HCT116 (cell line): ENCODE measurements at regions not wholly inside any gene's neighbourhood (a gene's known extent, or its start where the extent isn't known, plus 50 kb on each side); places are given as distances from the start of the nearest gene placed in this dataset.

Experiments used
- ATAC-seq: fragments of 200-7000 bp; cut with Tn5 transposase; 2 replicates; pipeline ENCODE4 v1.9.1; 2020; ENCODE audit warnings: mild to moderate bottlenecking, moderate library complexity
- BruUV-seq: library from RNA; stranded (reverse); fragments of 400-500 nt; replicated peaks from 2 replicates; lab custom pipeline; 2021; lab: Mats Ljungman, UMichigan
- CTCF ChIA-PET: fragments of 300-600 bp; sonication (Branson Sonifier 250); formaldehyde crosslinking; loops from one replicate; lab custom pipeline; 2021; ENCODE audit warnings: antibody characterized with exemption; lab: Charles Lee
- POLR2A ChIA-PET: fragments of 300-600, 350-600 bp; sonication (Branson Sonifier 250); formaldehyde crosslinking; loops from one replicate; lab custom pipeline; 2021; ENCODE audit warnings: antibody characterized with exemption; lab: Charles Lee
- RAD21 ChIA-PET, 2 experiments: fragments of 300-600 bp; sonication (Branson Sonifier 250); formaldehyde crosslinking; loops; one replicate each; lab custom pipeline; 2023; ENCODE audit warnings: low total read pairs in 2 of 2; ENCODE audit not compliant: uncharacterized antibody in 2 of 2, unreplicated experiment in 2 of 2, low non-redundant PET in 1 of 2; lab: Charles Lee
- DNase-seq: peaks from one replicate; pipeline ENCODE4 v3.0.0-alpha.2; 2010; ENCODE audit warnings: low read depth, low spot score
- H2AFZ ChIP-seq: fragments of 200-600 bp; shearing (Covaris generic), sonication (generic); 2 replicates; pipeline ENCODE4 v1.6.1; 2017; ENCODE audit warnings: low read depth, mixed run types, mixed read lengths, antibody characterized with exemption, low read length; ENCODE audit not compliant: poor library complexity, severe bottlenecking
- H3K27ac ChIP-seq: 2 replicates; pipeline ENCODE4 v1.5.1; 2012; ENCODE audit warnings: low read depth, low read length
- H3K27me3 ChIP-seq: fragments of 200-600 bp; sonication (generic); 2 replicates; pipeline ENCODE4 v1.6.1; 2016; ENCODE audit warnings: mixed run types, low read length, mixed read lengths; ENCODE audit not compliant: insufficient read depth
- H3K36me3 ChIP-seq, 2 experiments: fragments of 200-500 bp in 1 of 2; fragments of 200-600 bp in 1 of 2; sonication (Bioruptor generic) in 1 of 2; sonication (generic) in 1 of 2; 2 replicates each; pipeline versions ENCODE4 v1.5.1 to v1.6.1; 2014 to 2016; ENCODE audit warnings: low read length in 2 of 2, inconsistent platforms in 1 of 2, mixed read lengths in 1 of 2, mixed run types in 1 of 2; ENCODE audit not compliant: insufficient read depth in 2 of 2, control insufficient read depth in 1 of 2
- H3K4me1 ChIP-seq, 2 experiments: fragments of 200-600 bp in 1 of 2; sonication (generic) in 1 of 2; 2 replicates each; pipeline versions ENCODE4 v1.5.1 to v1.6.1; 2012 to 2017; ENCODE audit warnings: low read length in 2 of 2, inconsistent platforms in 1 of 2, mild to moderate bottlenecking in 1 of 2, mixed read lengths in 1 of 2, mixed run types in 1 of 2, moderate library complexity in 1 of 2; ENCODE audit not compliant: insufficient read depth in 2 of 2, control insufficient read depth in 1 of 2
- H3K4me2 ChIP-seq: fragments of 200-600 bp; sonication (generic); 2 replicates; pipeline ENCODE4 v1.6.1; 2017; ENCODE audit warnings: mixed run types, low read length, mixed read lengths
- H3K4me3 ChIP-seq, 2 experiments: fragments of 200-600 bp in 1 of 2; sonication (generic) in 1 of 2; replicated peaks in 1 of 2; 2 replicates each; pipeline ENCODE4 v1.5.1; 2011 to 2016; ENCODE audit warnings: low read length in 2 of 2, control low read depth in 1 of 2, low read depth in 1 of 2, mild to moderate bottlenecking in 1 of 2, mixed read lengths in 1 of 2, mixed run types in 1 of 2
- H3K79me2 ChIP-seq: fragments of 200-600 bp; sonication (generic); 2 replicates; pipeline ENCODE4 v1.6.1; 2017; ENCODE audit warnings: mild to moderate bottlenecking, mixed run types, low read length, moderate library complexity, mixed read lengths; ENCODE audit not compliant: insufficient read depth
- H3K9ac ChIP-seq: fragments of 200-600 bp; sonication (generic); 2 replicates; pipeline ENCODE4 v1.6.1; 2016; ENCODE audit warnings: low read length, mixed read lengths
- H3K9me2 ChIP-seq: fragments of 200-600 bp; sonication (generic), shearing (Covaris generic); 2 replicates; pipeline ENCODE4 v1.6.1; 2017; ENCODE audit warnings: mixed run types, mild to moderate bottlenecking, moderate library complexity; ENCODE audit not compliant: insufficient read depth
- H3K9me3 ChIP-seq, 2 experiments: fragments of 200-500 bp in 1 of 2; fragments of 200-600 bp in 1 of 2; sonication (Bioruptor generic) in 1 of 2; sonication (generic) in 1 of 2; 2 replicates each; pipeline ENCODE4 v1.6.1; 2014 to 2017; ENCODE audit warnings: low read length in 2 of 2, mixed read lengths in 2 of 2, inconsistent platforms in 1 of 2, low read depth in 1 of 2, mild to moderate bottlenecking in 1 of 2, mixed run types in 1 of 2, moderate library complexity in 1 of 2; ENCODE audit not compliant: control insufficient read depth in 1 of 2, insufficient read depth in 1 of 2
- H4K20me1 ChIP-seq: fragments of 200-600 bp; sonication (generic), shearing (Covaris generic); 2 replicates; pipeline ENCODE4 v1.6.1; 2017; ENCODE audit warnings: mixed run types, mild to moderate bottlenecking, moderate library complexity; ENCODE audit not compliant: insufficient read depth
- CBX3 ChIP-seq: IDR thresholded peaks from 2 replicates; pipeline ENCODE4 v1.6.1; 2012; ENCODE audit warnings: low read depth
- ELF1 ChIP-seq: IDR thresholded peaks from 2 replicates; pipeline ENCODE4 v1.6.1; 2012; ENCODE audit warnings: low read depth, borderline replicate concordance
- EZH2 ChIP-seq: fragments of 200-600 bp; sonication (generic); IDR thresholded peaks from 2 replicates; pipeline ENCODE4 v1.6.1; 2017; ENCODE audit warnings: antibody characterized with exemption, mixed run types
- POLR2A ChIP-seq: IDR thresholded peaks from 2 replicates; pipeline ENCODE4 v1.7.0; 2011; ENCODE audit warnings: borderline replicate concordance; ENCODE audit not compliant: insufficient read depth, insufficient read length; ENCODE audit errors: extremely low read depth
- RAD21 ChIP-seq: IDR thresholded peaks from 2 replicates; pipeline ENCODE4 v1.6.1; 2012; ENCODE audit warnings: low read depth, mild to moderate bottlenecking
- REST ChIP-seq: IDR thresholded peaks from 2 replicates; pipeline ENCODE4 v1.6.1; 2012; ENCODE audit warnings: low read depth
- ZBTB33 ChIP-seq: IDR thresholded peaks from 2 replicates; pipeline ENCODE4 v1.6.1; 2011; ENCODE audit warnings: mild to moderate bottlenecking, low read length, moderate library complexity; ENCODE audit not compliant: insufficient replicate concordance; ENCODE audit errors: extremely low read depth
- ZFX ChIP-seq: fragments of 450-650 bp; IDR thresholded peaks from 2 replicates; pipeline ENCODE4 v1.6.1; 2017
- ZNF274 ChIP-seq: fragments of 200-500 bp; sonication (Bioruptor generic); IDR thresholded peaks from 2 replicates; pipeline ENCODE4 v1.6.1; 2014; ENCODE audit warnings: mild to moderate bottlenecking, low read depth, low read length, inconsistent platforms
- intact Hi-C: fragments of 100-400 bp; cut with micrococcal nuclease; formaldehyde crosslinking; loops from 2 replicates; pipeline ENCODE4 v1.10.0; 2022
- TF ChIP-seq, protein P1 (sequence below), 3 experiments: fragments of 200-600 bp in 1 of 3; sonication (generic) in 1 of 3; IDR thresholded peaks in 2 of 3; conservative IDR thresholded peaks in 1 of 3; 2 replicates each; pipeline ENCODE4 v1.5.1; 2012 to 2017; ENCODE audit warnings: low read depth in 2 of 3, low read length in 2 of 3, antibody characterized with exemption in 1 of 3, borderline replicate concordance in 1 of 3, control low read depth in 1 of 3, mild to moderate bottlenecking in 1 of 3, mixed read lengths in 1 of 3, mixed run types in 1 of 3, moderate library complexity in 1 of 3; ENCODE audit not compliant: insufficient read depth in 1 of 3

- H2AFZ ChIP-seq = no peak overlapping the region
- no peak for ATAC-seq
Observed at GRCh38 chr1:208866386-208866955, 622.3 kb upstream of the PLXNA2 start.

More at GRCh38 chr1:208866386-208866955, 622.3 kb upstream of the PLXNA2 start:
- Histone ChIP-seq H3K4me2 (no peak overlapping the region), H3K4me3 (no peak overlapping the region), H3K27ac (no peak overlapping the region), H4K20me1 (no peaks in the 10 kb centered on the region), H3K36me3 (no peaks in the 10 kb centered on the region), H3K27me3 (no peaks in the 10 kb centered on the region; the same call in 1 of the 2 replicates), H3K79me2 (no peaks in the 10 kb centered on the region), H3K4me1 (no peaks in the 10 kb centered on the region), H3K9ac (no peak overlapping the region), H3K9me2 (no peaks in the 10 kb centered on the region), H3K9me3 (no peaks in the 10 kb centered on the region)
- ChIA-PET CTCF (no interaction called here), POLR2A (no interaction called here), RAD21 (no interaction called here)
- TF ChIP-seq POLR2A (no peak), ZNF274 (no peak), CBX3 (no peak), RAD21 (no peak), REST (no peak), EZH2 (no peak), ZFX (no peak), ELF1 (no peak), ZBTB33 (no peak)
- TF ChIP-seq, protein P1, sequence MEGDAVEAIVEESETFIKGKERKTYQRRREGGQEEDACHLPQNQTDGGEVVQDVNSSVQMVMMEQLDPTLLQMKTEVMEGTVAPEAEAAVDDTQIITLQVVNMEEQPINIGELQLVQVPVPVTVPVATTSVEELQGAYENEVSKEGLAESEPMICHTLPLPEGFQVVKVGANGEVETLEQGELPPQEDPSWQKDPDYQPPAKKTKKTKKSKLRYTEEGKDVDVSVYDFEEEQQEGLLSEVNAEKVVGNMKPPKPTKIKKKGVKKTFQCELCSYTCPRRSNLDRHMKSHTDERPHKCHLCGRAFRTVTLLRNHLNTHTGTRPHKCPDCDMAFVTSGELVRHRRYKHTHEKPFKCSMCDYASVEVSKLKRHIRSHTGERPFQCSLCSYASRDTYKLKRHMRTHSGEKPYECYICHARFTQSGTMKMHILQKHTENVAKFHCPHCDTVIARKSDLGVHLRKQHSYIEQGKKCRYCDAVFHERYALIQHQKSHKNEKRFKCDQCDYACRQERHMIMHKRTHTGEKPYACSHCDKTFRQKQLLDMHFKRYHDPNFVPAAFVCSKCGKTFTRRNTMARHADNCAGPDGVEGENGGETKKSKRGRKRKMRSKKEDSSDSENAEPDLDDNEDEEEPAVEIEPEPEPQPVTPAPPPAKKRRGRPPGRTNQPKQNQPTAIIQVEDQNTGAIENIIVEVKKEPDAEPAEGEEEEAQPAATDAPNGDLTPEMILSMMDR (IDR thresholded peaks at IDR 0.05 in 2 of 3, conservative IDR thresholded peaks at IDR 0.05 in 1 of 3; ENCODE audit: borderline replicate concordance in 1 of 3, insufficient read depth in 1 of 3, low read depth in 2 of 3, low read length in 2 of 3) = no peak
- BruUV-seq = no TSS peak
- DNase-seq = no peak
- intact Hi-C loops = no loop called here
